ENCODE measurements at regions not wholly inside any gene's neighbourhood (a gene's known extent, or its start where the extent isn't known, plus 50 kb on each side); places are given as distances from the start of the nearest gene placed in this dataset.

DNA sequence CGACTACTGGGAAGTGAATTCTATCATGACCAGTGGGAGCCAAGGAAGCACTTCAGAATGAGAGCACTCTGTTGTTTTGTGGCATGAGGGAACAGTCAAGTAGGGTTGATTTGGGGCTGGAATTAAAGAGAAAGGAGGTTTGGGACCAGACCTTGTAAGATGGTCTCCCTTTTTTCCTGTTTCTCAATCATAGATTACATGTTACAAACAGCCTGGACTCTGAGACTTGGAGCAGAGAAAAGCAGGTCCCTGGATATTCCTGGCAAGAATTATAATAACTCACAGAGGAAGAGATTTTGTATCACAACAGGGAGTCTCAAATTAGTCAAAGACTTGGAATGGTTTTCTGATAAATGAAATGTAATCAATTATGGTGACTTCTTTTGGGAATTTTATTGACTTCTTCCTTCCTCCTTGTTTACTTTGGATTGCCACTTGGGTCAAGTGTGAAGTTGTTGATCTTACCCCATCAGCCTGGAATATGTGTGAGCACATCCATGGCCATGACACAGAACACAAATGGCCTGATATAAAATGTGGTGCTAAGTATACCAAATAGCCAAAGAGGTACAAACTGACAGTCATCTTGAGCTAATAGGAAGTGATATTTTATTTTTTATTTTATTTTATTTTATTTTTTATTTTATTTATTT lies 131.0 kb upstream of the OSMR start:
- Histone ChIP-seq H3K36me3 (ENCODE audit: insufficient read depth, low read length) (no peaks in the 10 kb centered on the region), H3K4me1 (ENCODE audit: insufficient read depth, low read length, severe bottlenecking) (no peaks in the 10 kb centered on the region), H3K9ac (ENCODE audit: low read length) (no peak overlapping the region), H3K9me3 (ENCODE audit: low read length) (no peaks in the 10 kb centered on the region), H3K9me2 (ENCODE audit: low read depth, low read length) (no peaks in the 10 kb centered on the region), H3K79me2 (ENCODE audit: insufficient read depth, low read length) (no peaks in the 10 kb centered on the region), H4K20me1 (ENCODE audit: insufficient read depth, low read length) (no peaks in the 10 kb centered on the region), H3K27me3 (ENCODE audit: insufficient read depth, low read length) (no peaks in the 10 kb centered on the region), H3K27ac (ENCODE audit: low read depth, low read length, poor library complexity, severe bottlenecking) (no peak overlapping the region), H3K4me3 (ENCODE audit: low read depth, low read length, poor library complexity, severe bottlenecking) (no peak overlapping the region), H2AFZ (ENCODE audit: low read length) (no peak overlapping the region), H3K4me2 (ENCODE audit: low read length) (no peak overlapping the region), H3F3A (ENCODE audit: insufficient read depth, low read length) (no peaks in the 10 kb centered on the region)
- TF ChIP-seq EZH2 (IDR thresholded peaks at IDR 0.05; ENCODE audit: borderline replicate concordance, low read length) (no peak), CTCF (IDR thresholded peaks at IDR 0.05; ENCODE audit: low read length) (no peak)

DNA sequence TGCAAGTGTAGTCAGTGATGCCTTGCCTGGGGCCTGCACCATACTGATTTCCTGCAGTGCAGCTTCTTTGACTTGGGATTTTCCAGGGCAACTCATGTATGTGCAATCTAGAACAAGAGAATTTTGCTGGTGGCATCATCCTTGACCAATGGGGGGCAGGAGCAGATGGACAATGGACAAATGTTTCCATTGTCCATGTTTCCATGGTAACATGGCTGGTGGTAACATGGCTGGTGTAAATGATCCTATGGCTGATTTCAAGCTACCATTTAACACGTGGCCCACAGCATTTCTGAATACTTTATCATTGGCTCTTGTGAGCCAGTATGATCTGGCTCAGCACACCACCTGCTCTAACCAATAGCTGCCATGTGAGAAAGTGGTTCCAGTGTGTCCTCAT lies 130.1 kb upstream of the OSMR start:
- no peaks in the 10 kb centered on the region for H3K9me3 ChIP-seq (ENCODE audit: low read length)
- no peaks in the 10 kb centered on the region for H3K9me2 ChIP-seq (ENCODE audit: low read depth, low read length)
- no peaks in the 10 kb centered on the region for H3F3A ChIP-seq (ENCODE audit: insufficient read depth, low read length)
- H4K20me1 ChIP-seq (ENCODE audit: insufficient read depth, low read length), result no peaks in the 10 kb centered on the region
- H3K4me2 ChIP-seq (ENCODE audit: low read length), result no peak overlapping the region
- H3K4me1 ChIP-seq (ENCODE audit: insufficient read depth, low read length, severe bottlenecking), result no peaks in the 10 kb centered on the region
- no peaks in the 10 kb centered on the region for H3K36me3 ChIP-seq (ENCODE audit: insufficient read depth, low read length)
- H3K27me3 ChIP-seq (ENCODE audit: insufficient read depth, low read length), result no peaks in the 10 kb centered on the region
- no peak overlapping the region for H3K9ac ChIP-seq (ENCODE audit: low read length)
- no peak overlapping the region for H2AFZ ChIP-seq (ENCODE audit: low read length)
- TF ChIP-seq CTCF (IDR thresholded peaks at IDR 0.05; ENCODE audit: low read length) (no peak), EZH2 (IDR thresholded peaks at IDR 0.05; ENCODE audit: borderline replicate concordance, low read length) (no peak)
- H3K79me2 ChIP-seq (ENCODE audit: insufficient read depth, low read length), result no peaks in the 10 kb centered on the region
- H3K4me3 ChIP-seq (ENCODE audit: low read depth, low read length, poor library complexity, severe bottlenecking), result no peak overlapping the region
- H3K27ac ChIP-seq (ENCODE audit: low read depth, low read length, poor library complexity, severe bottlenecking), result no peak overlapping the region

DNA sequence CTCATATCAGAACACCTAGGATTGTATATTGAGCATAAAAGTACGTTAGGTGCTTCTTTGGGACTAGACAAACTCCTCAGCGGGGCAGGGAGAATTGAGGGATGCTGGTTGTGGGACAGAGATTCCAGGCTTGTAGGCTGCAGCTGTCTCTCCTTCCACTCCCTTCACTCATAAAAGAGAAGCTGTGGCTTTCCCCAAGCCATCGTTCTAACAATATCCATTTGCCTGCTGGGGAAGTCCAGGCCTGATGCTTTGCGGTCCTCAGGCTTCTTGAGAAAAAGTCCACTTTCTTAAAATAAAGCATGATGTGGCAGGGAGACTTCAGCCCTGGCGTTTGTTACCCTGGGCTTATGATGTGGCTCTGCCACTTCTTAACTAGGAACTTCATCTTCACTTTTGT lies 129.3 kb upstream of the OSMR start:
- Histone ChIP-seq H2AFZ (ENCODE audit: low read length) (no peak overlapping the region), H3K4me2 (ENCODE audit: low read length) (no peak overlapping the region), H3F3A (ENCODE audit: insufficient read depth, low read length) (no peaks in the 10 kb centered on the region), H3K9me3 (ENCODE audit: low read length) (no peaks in the 10 kb centered on the region), H3K4me1 (ENCODE audit: insufficient read depth, low read length, severe bottlenecking) (no peaks in the 10 kb centered on the region), H3K27me3 (ENCODE audit: insufficient read depth, low read length) (no peaks in the 10 kb centered on the region), H4K20me1 (ENCODE audit: insufficient read depth, low read length) (no peaks in the 10 kb centered on the region), H3K9ac (ENCODE audit: low read length) (no peak overlapping the region), H3K79me2 (ENCODE audit: insufficient read depth, low read length) (no peaks in the 10 kb centered on the region), H3K4me3 (ENCODE audit: low read depth, low read length, poor library complexity, severe bottlenecking) (no peak overlapping the region), H3K27ac (ENCODE audit: low read depth, low read length, poor library complexity, severe bottlenecking) (no peak overlapping the region), H3K9me2 (ENCODE audit: low read depth, low read length) (no peaks in the 10 kb centered on the region), H3K36me3 (ENCODE audit: insufficient read depth, low read length) (no peaks in the 10 kb centered on the region)
- no peak for TF ChIP-seq CTCF (IDR thresholded peaks at IDR 0.05; ENCODE audit: low read length)
- TF ChIP-seq EZH2 (IDR thresholded peaks at IDR 0.05; ENCODE audit: borderline replicate concordance, low read length), result no peak

Measured in OCI-LY1 (cell line).